Heart left ventricle (tissue), 13 donors: ENCODE measurements at regions not wholly inside any gene's neighbourhood (a gene's known extent, or its start where the extent isn't known, plus 50 kb on each side); places are given as distances from the start of the nearest gene placed in this dataset.
"Not testable (repeated sequence)": the region's sequence is repeated elsewhere in the genome, so short reads cannot be mapped to it uniquely, and the experiment has no call there.

Experiments used
- POLR2A ChIP-seq, 2 donors: fragments of 450-650 bp; IDR thresholded peaks; one replicate each; pipeline ENCODE4 v1.6.1; 2017; ENCODE audit warnings: antibody characterized with exemption in 2 of 2, mild to moderate bottlenecking in 2 of 2, moderate library complexity in 2 of 2
- TF ChIP-seq, protein P1 (sequence below), 12 donors: fragments of 200-600 bp; sonication (generic) in 4 of 12; IDR thresholded peaks; one replicate each; pipeline versions ENCODE4 v1.5.0 to v1.8.0; 2018 to 2022; ENCODE audit warnings: antibody characterized with exemption in 12 of 12, mild to moderate bottlenecking in 5 of 12
- donor health status: ischemic (EF 13 %, LVEDD 7.1; RV severe dilation, severe dysfunction).
- donor health status: DM: no; HTN: yes; CAD: no.
- donor health status: DM: no; HTN: no; CAD: no.
- donor health status: ischemic (EF 25% LVEDD 6.9; RV normal size, moderate dysfunction).
- donor health status: ischemic (EF 25% LVEDD 5.7; RV mildly dilated, moderate dysfunction).
- donor health status: ischemic (EF 35%, LVEDD 5.7; RV mildly dilated, moderate dysfunction).
- donor health status: nonischemic (EF 11% LVEDD 7.7; RV severe dilation, severe dysfunction).
- donor health status: DM: yes; HTN: yes; CAD: no.
- donor health status: PGD.
- donor health status: ischemic (EF 29% LVEDD 5.4; RV normal size, mild dysfunction).
- donor health status: nonischemic (EF 23%, LVEDD 6.1; RV moderate dilation, normal function).

GRCh38 chr21:8233000-8233399, 2288.4 kb upstream of the TPTE start:
- TF ChIP-seq, protein P1, sequence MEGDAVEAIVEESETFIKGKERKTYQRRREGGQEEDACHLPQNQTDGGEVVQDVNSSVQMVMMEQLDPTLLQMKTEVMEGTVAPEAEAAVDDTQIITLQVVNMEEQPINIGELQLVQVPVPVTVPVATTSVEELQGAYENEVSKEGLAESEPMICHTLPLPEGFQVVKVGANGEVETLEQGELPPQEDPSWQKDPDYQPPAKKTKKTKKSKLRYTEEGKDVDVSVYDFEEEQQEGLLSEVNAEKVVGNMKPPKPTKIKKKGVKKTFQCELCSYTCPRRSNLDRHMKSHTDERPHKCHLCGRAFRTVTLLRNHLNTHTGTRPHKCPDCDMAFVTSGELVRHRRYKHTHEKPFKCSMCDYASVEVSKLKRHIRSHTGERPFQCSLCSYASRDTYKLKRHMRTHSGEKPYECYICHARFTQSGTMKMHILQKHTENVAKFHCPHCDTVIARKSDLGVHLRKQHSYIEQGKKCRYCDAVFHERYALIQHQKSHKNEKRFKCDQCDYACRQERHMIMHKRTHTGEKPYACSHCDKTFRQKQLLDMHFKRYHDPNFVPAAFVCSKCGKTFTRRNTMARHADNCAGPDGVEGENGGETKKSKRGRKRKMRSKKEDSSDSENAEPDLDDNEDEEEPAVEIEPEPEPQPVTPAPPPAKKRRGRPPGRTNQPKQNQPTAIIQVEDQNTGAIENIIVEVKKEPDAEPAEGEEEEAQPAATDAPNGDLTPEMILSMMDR (IDR thresholded peaks at IDR 0.05), result not testable (repeated sequence)
- TF ChIP-seq POLR2A (IDR thresholded peaks at IDR 0.05), result not testable (repeated sequence)
